ENCODE measurements at regions not wholly inside any gene's neighbourhood (a gene's known extent, or its start where the extent isn't known, plus 50 kb on each side); places are given as distances from the start of the nearest gene placed in this dataset.

- Mint-ChIP-seq H3K27me3 (no peaks in the 10 kb centered on the region), H3K9me3 (peaks cover 25% of the 10 kb centered on the region), H3K4me1 (ENCODE audit: low read depth) (no peaks in the 10 kb centered on the region), H3K4me3 (no peak overlapping the region), H3K36me3 (no peaks in the 10 kb centered on the region), H3K27ac (no peak overlapping the region)
- DNase-seq = no peak
- POLR2A ChIA-PET = no interaction called here
- intact Hi-C loops (cut with micrococcal nuclease) = no loop called here
- CTCF ChIA-PET = no interaction called here
These were observed 535.3 kb downstream of the PRDM9 start for GRCh38 chr5:24042688-24043087.

GRCh38 chr5:24045046-24045445 is 537.6 kb downstream of the PRDM9 start:
- Mint-ChIP-seq H3K4me1 (ENCODE audit: low read depth) (no peaks in the 10 kb centered on the region), H3K4me3 (no peak overlapping the region), H3K27me3 (no peaks in the 10 kb centered on the region), H3K9me3 (peaks cover 18% of the 10 kb centered on the region), H3K36me3 (no peaks in the 10 kb centered on the region), H3K27ac (no peak overlapping the region)
- intact Hi-C loops (cut with micrococcal nuclease) = no loop called here
- DNase-seq = no peak
- ChIA-PET POLR2A (no interaction called here), CTCF (no interaction called here)

- CTCF ChIA-PET = no interaction called here
- H3K36me3 Mint-ChIP-seq = no peaks in the 10 kb centered on the region
- no peaks in the 10 kb centered on the region for H3K27me3 Mint-ChIP-seq
- DNase-seq = no peak
- intact Hi-C loops (cut with micrococcal nuclease) = no loop called here
- no peaks in the 10 kb centered on the region for H3K4me1 Mint-ChIP-seq (ENCODE audit: low read depth)
- peaks cover 41% of the 10 kb centered on the region for H3K9me3 Mint-ChIP-seq
- H3K4me3 Mint-ChIP-seq = no peak overlapping the region
- POLR2A ChIA-PET = no interaction called here
- H3K27ac Mint-ChIP-seq = no peak overlapping the region
These were observed 546.3 kb downstream of the PRDM9 start for GRCh38 chr5:24053737-24054136.

GRCh38 chr5:24059006-24059405 is 551.6 kb downstream of the PRDM9 start:
- no peak overlapping the region for H3K27ac Mint-ChIP-seq
- H3K27me3 Mint-ChIP-seq = no peaks in the 10 kb centered on the region
- no peak for DNase-seq
- H3K36me3 Mint-ChIP-seq = no peaks in the 10 kb centered on the region
- H3K4me3 Mint-ChIP-seq = no peak overlapping the region
- intact Hi-C loops (cut with micrococcal nuclease) = no loop called here
- peaks cover 30% of the 10 kb centered on the region for H3K9me3 Mint-ChIP-seq
- ChIA-PET CTCF (no interaction called here), POLR2A (no interaction called here)
- no peaks in the 10 kb centered on the region for H3K4me1 Mint-ChIP-seq (ENCODE audit: low read depth)

- H3K36me3 Mint-ChIP-seq = no peaks in the 10 kb centered on the region
- no peak overlapping the region for H3K4me3 Mint-ChIP-seq
- H3K27ac Mint-ChIP-seq = no peak overlapping the region
- no peak for DNase-seq
- no peaks in the 10 kb centered on the region for H3K4me1 Mint-ChIP-seq (ENCODE audit: low read depth)
- intact Hi-C loops (cut with micrococcal nuclease) = no loop called here
- peaks cover 29% of the 10 kb centered on the region for H3K9me3 Mint-ChIP-seq
- CTCF ChIA-PET = no interaction called here
- H3K27me3 Mint-ChIP-seq = no peaks in the 10 kb centered on the region
- POLR2A ChIA-PET = no interaction called here
These were observed 552.3 kb downstream of the PRDM9 start for GRCh38 chr5:24059716-24060115.

- H3K9me3 Mint-ChIP-seq = peaks cover 19% of the 10 kb centered on the region
- no peaks in the 10 kb centered on the region for H3K27me3 Mint-ChIP-seq
- no peak overlapping the region for H3K27ac Mint-ChIP-seq
- intact Hi-C loops (cut with micrococcal nuclease) = no loop called here
- no peak for DNase-seq
- H3K4me3 Mint-ChIP-seq = no peak overlapping the region
- H3K4me1 Mint-ChIP-seq (ENCODE audit: low read depth) = no peaks in the 10 kb centered on the region
- CTCF ChIA-PET = no interaction called here
- no peaks in the 10 kb centered on the region for H3K36me3 Mint-ChIP-seq
- POLR2A ChIA-PET = no interaction called here
These were observed 558.4 kb downstream of the PRDM9 start for GRCh38 chr5:24065779-24066178.

GRCh38 chr5:24067208-24067607 is 559.8 kb downstream of the PRDM9 start:
- H3K27me3 Mint-ChIP-seq = no peaks in the 10 kb centered on the region
- ChIA-PET CTCF (no interaction called here), POLR2A (no interaction called here)
- H3K27ac Mint-ChIP-seq = no peak overlapping the region
- DNase-seq = no peak
- H3K4me3 Mint-ChIP-seq = no peak overlapping the region
- H3K36me3 Mint-ChIP-seq = no peaks in the 10 kb centered on the region
- intact Hi-C loops (cut with micrococcal nuclease) = no loop called here
- peaks cover 16% of the 10 kb centered on the region for H3K9me3 Mint-ChIP-seq
- no peaks in the 10 kb centered on the region for H3K4me1 Mint-ChIP-seq (ENCODE audit: low read depth)

GRCh38 chr5:24068524-24068923 is 561.1 kb downstream of the PRDM9 start:
- Mint-ChIP-seq H3K9me3 (peaks cover 16% of the 10 kb centered on the region), H3K4me3 (no peak overlapping the region)
- intact Hi-C loops (cut with micrococcal nuclease) = no loop called here

GRCh38 chr5:24073107-24073506 is 565.7 kb downstream of the PRDM9 start:
- intact Hi-C loops (cut with micrococcal nuclease) = no loop called here
- H3K36me3 Mint-ChIP-seq = no peaks in the 10 kb centered on the region
- no peak for DNase-seq
- H3K4me3 Mint-ChIP-seq = no peak overlapping the region
- no peaks in the 10 kb centered on the region for H3K27me3 Mint-ChIP-seq
- no peak overlapping the region for H3K27ac Mint-ChIP-seq
- CTCF ChIA-PET = interaction anchor here (0.6 kb wide), 1 partner anchor 135 kb away, joined by 3 read pairs; no protein-coding TSS in a partner anchor
- POLR2A ChIA-PET = no interaction called here
- H3K4me1 Mint-ChIP-seq (ENCODE audit: low read depth) = no peaks in the 10 kb centered on the region
- H3K9me3 Mint-ChIP-seq = peaks cover 17% of the 10 kb centered on the region

More at GRCh38 chr5:24068524-24068923, 561.1 kb downstream of the PRDM9 start:
- no peaks in the 10 kb centered on the region for H3K27me3 Mint-ChIP-seq
- POLR2A ChIA-PET = no interaction called here
- H3K36me3 Mint-ChIP-seq = no peaks in the 10 kb centered on the region
- no peaks in the 10 kb centered on the region for H3K4me1 Mint-ChIP-seq (ENCODE audit: low read depth)
- no peak for DNase-seq
- CTCF ChIA-PET = no interaction called here
- no peak overlapping the region for H3K27ac Mint-ChIP-seq

- DNase-seq = no peak
- POLR2A ChIA-PET = no interaction called here
- no peak overlapping the region for H3K4me3 Mint-ChIP-seq
- H3K4me1 Mint-ChIP-seq (ENCODE audit: low read depth) = no peaks in the 10 kb centered on the region
- CTCF ChIA-PET = no interaction called here
- H3K27ac Mint-ChIP-seq = no peak overlapping the region
- H3K27me3 Mint-ChIP-seq = no peaks in the 10 kb centered on the region
- H3K36me3 Mint-ChIP-seq = no peaks in the 10 kb centered on the region
- peaks cover 18% of the 10 kb centered on the region for H3K9me3 Mint-ChIP-seq
- intact Hi-C loops (cut with micrococcal nuclease) = no loop called here
These were observed 564.7 kb downstream of the CDH10 start for GRCh38 chr5:24080046-24080445.

- no peak overlapping the region for H3K27ac Mint-ChIP-seq
- ChIA-PET CTCF (no interaction called here), POLR2A (no interaction called here)
- H3K27me3 Mint-ChIP-seq = no peaks in the 10 kb centered on the region
- H3K4me1 Mint-ChIP-seq (ENCODE audit: low read depth) = no peaks in the 10 kb centered on the region
- peaks cover 35% of the 10 kb centered on the region for H3K9me3 Mint-ChIP-seq
- no peak for DNase-seq
- H3K4me3 Mint-ChIP-seq = no peak overlapping the region
- intact Hi-C loops (cut with micrococcal nuclease) = no loop called here
- no peaks in the 10 kb centered on the region for H3K36me3 Mint-ChIP-seq
These were observed 550.6 kb downstream of the CDH10 start for GRCh38 chr5:24094081-24094679.

GRCh38 chr5:24102010-24102409 is 542.8 kb downstream of the CDH10 start:
- CTCF ChIA-PET = no interaction called here
- no peaks in the 10 kb centered on the region for H3K4me1 Mint-ChIP-seq (ENCODE audit: low read depth)
- intact Hi-C loops (cut with micrococcal nuclease) = no loop called here
- H3K27me3 Mint-ChIP-seq = no peaks in the 10 kb centered on the region
- no peak for DNase-seq
- no peaks in the 10 kb centered on the region for H3K36me3 Mint-ChIP-seq
- no peak overlapping the region for H3K4me3 Mint-ChIP-seq
- H3K27ac Mint-ChIP-seq = no peak overlapping the region
- POLR2A ChIA-PET = no interaction called here
- H3K9me3 Mint-ChIP-seq = peaks cover 12% of the 10 kb centered on the region

- intact Hi-C loops (cut with micrococcal nuclease) = no loop called here
- no peak for DNase-seq
- Mint-ChIP-seq H3K27ac (no peak overlapping the region), H3K27me3 (no peaks in the 10 kb centered on the region), H3K4me1 (ENCODE audit: low read depth) (no peaks in the 10 kb centered on the region), H3K4me3 (no peak overlapping the region), H3K9me3 (peaks cover 7% of the 10 kb centered on the region), H3K36me3 (no peaks in the 10 kb centered on the region)
- POLR2A ChIA-PET = no interaction called here
- CTCF ChIA-PET = no interaction called here
These were observed 541.2 kb downstream of the CDH10 start for GRCh38 chr5:24103451-24104023.

All from activated CD4-positive, alpha-beta memory T cell treated with anti-CD3 and anti-CD28 coated beads for 36 hours (primary cell).